ENCODE measurements at regions not wholly inside any gene's neighbourhood (a gene's known extent, or its start where the extent isn't known, plus 50 kb on each side); places are given as distances from the start of the nearest gene placed in this dataset.

DNA sequence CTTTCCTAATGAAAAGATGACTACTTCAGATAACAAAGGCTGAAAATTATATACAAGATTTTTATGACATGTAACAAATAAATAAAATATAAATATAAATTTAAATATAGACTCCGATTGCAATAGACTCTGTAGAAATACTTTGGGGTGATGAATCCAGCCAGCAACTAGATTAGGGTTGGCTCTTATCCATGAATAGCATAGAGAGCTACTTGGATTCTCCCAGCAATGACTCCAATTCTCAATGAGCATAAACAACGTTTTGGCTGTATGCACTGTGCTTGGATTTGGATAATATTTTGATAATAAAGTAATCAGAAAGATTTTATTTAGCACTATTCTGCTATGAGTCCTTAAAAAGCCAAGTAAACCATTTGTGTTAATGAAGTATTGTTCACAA is 58.0 kb upstream of the LRFN5 start:
- TF ChIP-seq, protein P1, sequence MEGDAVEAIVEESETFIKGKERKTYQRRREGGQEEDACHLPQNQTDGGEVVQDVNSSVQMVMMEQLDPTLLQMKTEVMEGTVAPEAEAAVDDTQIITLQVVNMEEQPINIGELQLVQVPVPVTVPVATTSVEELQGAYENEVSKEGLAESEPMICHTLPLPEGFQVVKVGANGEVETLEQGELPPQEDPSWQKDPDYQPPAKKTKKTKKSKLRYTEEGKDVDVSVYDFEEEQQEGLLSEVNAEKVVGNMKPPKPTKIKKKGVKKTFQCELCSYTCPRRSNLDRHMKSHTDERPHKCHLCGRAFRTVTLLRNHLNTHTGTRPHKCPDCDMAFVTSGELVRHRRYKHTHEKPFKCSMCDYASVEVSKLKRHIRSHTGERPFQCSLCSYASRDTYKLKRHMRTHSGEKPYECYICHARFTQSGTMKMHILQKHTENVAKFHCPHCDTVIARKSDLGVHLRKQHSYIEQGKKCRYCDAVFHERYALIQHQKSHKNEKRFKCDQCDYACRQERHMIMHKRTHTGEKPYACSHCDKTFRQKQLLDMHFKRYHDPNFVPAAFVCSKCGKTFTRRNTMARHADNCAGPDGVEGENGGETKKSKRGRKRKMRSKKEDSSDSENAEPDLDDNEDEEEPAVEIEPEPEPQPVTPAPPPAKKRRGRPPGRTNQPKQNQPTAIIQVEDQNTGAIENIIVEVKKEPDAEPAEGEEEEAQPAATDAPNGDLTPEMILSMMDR (conservative IDR thresholded peaks at IDR 0.05 in 1 of 2, IDR thresholded peaks at IDR 0.05 in 1 of 2; ENCODE audit: low read depth in 1 of 2, low read length in 2 of 2), result no peak
- TF ChIP-seq EZH2 (IDR thresholded peaks at IDR 0.05; ENCODE audit: low read length, missing control alignments), result no peak

Data from fibroblast of lung (primary cell).